HG03432 (cell line): ENCODE measurements at regions not wholly inside any gene's neighbourhood (a gene's known extent, or its start where the extent isn't known, plus 50 kb on each side); places are given as distances from the start of the nearest gene placed in this dataset.

Source experiments
- ATAC-seq: cut with Tn5 transposase; IDR thresholded peaks from one replicate; pipeline ENCODE4 v1.9.1; 2021; ENCODE audit warnings: mild to moderate bottlenecking, moderate library complexity; ENCODE audit not compliant: unreplicated experiment

GRCh38 chr4:166335256-166335938 lies 462.4 kb downstream of the TLL1 start:
- peak; percentile 68 for ATAC-seq

GRCh38 chr4:166341992-166342391 lies 469.0 kb downstream of the TLL1 start:
- peak; percentile 82 for ATAC-seq

- ATAC-seq, result peak; percentile 86
These were observed 490.2 kb downstream of the TLL1 start for GRCh38 chr4:166363198-166363597.

GRCh38 chr4:166366012-166366411 lies 493.0 kb downstream of the TLL1 start:
- no peak for ATAC-seq

- no peak for ATAC-seq
These were observed 504.5 kb downstream of the TLL1 start for GRCh38 chr4:166377578-166377977.

GRCh38 chr4:166386491-166387360 lies 513.7 kb downstream of the TLL1 start:
- peak; percentile 64 for ATAC-seq

GRCh38 chr4:166391501-166391900 lies 518.5 kb downstream of the TLL1 start:
- no peak for ATAC-seq

- ATAC-seq, result no peak
These were observed 526.0 kb downstream of the TLL1 start for GRCh38 chr4:166399021-166399420.

GRCh38 chr4:166400270-166400894 lies 527.3 kb downstream of the TLL1 start:
- no peak for ATAC-seq

- ATAC-seq, result no peak
These were observed 540.3 kb downstream of the TLL1 start for GRCh38 chr4:166413356-166413755.

- no peak for ATAC-seq
These were observed 541.4 kb downstream of the TLL1 start for GRCh38 chr4:166414431-166414830.

GRCh38 chr4:166415749-166416148 lies 542.7 kb downstream of the TLL1 start:
- ATAC-seq, result no peak

- no peak for ATAC-seq
These were observed 548.6 kb downstream of the TLL1 start for GRCh38 chr4:166421556-166422156.

GRCh38 chr4:166422475-166422874 lies 549.4 kb downstream of the TLL1 start:
- no peak for ATAC-seq

- no peak for ATAC-seq
These were observed 553.3 kb downstream of the TLL1 start for GRCh38 chr4:166426300-166426863.

- ATAC-seq, result no peak
These were observed 559.1 kb downstream of the TLL1 start for GRCh38 chr4:166432125-166432524.

GRCh38 chr4:166432842-166433241 lies 559.8 kb downstream of the TLL1 start:
- no peak for ATAC-seq

- ATAC-seq, result no peak
These were observed 562.4 kb downstream of the TLL1 start for GRCh38 chr4:166435449-166435848.

- peak; percentile 40 for ATAC-seq
These were observed 585.7 kb downstream of the TLL1 start for GRCh38 chr4:166458756-166459155.

- ATAC-seq, result no peak
These were observed 586.6 kb downstream of the TLL1 start for GRCh38 chr4:166459621-166460020.
